ENCODE measurements at regions not wholly inside any gene's neighbourhood (a gene's known extent, or its start where the extent isn't known, plus 50 kb on each side); places are given as distances from the start of the nearest gene placed in this dataset.

DNA sequence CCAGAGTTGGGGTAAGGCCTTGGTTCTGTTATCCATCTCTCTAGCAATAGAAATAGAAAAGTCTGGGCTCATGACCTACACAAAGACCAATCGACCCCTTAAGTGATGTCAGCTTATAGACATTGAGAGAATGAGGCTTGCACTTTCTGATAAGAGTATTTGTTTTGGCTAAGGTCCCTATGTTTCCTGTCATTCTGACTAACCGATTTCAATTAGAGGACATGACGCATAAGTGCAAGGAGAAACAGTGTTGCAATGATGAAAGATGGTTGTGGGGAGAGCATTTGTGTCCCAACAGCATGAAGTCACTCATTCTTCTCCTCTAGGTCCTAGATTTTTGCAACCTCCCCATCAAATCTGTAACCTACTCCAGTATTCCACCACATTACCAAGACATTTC lies 255.1 kb downstream of the MAT2B start:
- POLR2A ChIA-PET: no interaction called here
- no peaks in the 10 kb centered on the region for H3K36me3 Mint-ChIP-seq (ENCODE audit: low read depth)
- H3K4me3 Mint-ChIP-seq: no peak overlapping the region
- TF ChIP-seq, protein P1, sequence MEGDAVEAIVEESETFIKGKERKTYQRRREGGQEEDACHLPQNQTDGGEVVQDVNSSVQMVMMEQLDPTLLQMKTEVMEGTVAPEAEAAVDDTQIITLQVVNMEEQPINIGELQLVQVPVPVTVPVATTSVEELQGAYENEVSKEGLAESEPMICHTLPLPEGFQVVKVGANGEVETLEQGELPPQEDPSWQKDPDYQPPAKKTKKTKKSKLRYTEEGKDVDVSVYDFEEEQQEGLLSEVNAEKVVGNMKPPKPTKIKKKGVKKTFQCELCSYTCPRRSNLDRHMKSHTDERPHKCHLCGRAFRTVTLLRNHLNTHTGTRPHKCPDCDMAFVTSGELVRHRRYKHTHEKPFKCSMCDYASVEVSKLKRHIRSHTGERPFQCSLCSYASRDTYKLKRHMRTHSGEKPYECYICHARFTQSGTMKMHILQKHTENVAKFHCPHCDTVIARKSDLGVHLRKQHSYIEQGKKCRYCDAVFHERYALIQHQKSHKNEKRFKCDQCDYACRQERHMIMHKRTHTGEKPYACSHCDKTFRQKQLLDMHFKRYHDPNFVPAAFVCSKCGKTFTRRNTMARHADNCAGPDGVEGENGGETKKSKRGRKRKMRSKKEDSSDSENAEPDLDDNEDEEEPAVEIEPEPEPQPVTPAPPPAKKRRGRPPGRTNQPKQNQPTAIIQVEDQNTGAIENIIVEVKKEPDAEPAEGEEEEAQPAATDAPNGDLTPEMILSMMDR (IDR thresholded peaks at IDR 0.05): no peak
- intact Hi-C loops (cut with micrococcal nuclease): no loop called here
- no peak for DNase-seq
- H3K4me1 Mint-ChIP-seq (ENCODE audit: low read depth): no peaks in the 10 kb centered on the region
- no peak overlapping the region for H3K27ac Mint-ChIP-seq
- no peaks in the 10 kb centered on the region for H3K27me3 Mint-ChIP-seq
- CTCF ChIA-PET: no interaction called here
- no peak for ATAC-seq
- no peaks in the 10 kb centered on the region for H3K9me3 Mint-ChIP-seq

DNA sequence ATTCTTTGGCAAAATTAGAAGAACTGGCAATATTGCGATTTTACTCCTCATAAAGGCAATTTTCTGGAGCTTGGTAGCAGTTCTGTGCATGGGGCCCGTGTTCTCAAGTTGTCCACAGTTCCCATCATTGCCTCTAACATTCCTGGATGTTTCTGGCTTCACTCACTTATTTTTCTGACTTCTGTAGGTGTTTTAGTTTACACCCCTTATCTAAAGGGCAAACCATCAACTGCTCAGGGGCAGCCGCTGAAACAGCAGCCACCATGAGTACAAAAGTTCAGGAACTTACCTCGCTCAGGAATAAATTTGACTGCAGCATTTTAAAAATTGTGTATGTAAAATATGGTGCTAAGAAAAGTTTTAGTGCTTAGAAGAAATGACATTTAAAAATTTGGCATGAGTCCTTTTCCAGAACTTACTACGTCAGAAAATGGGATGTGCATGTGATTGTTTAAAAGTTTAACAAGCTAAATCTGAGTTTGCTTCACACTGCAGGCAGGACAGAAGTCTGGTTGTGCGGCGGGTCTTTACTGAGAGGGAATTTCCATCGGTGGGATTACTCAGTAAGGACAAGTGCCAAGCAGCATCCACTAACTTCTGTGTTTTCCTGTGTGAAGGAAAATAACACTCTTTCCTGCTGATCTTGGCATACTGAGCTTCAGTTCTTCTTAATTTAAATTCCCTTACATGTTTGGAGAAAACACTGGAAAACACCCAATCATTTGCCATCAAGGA lies 261.7 kb downstream of the MAT2B start:
- Mint-ChIP-seq H3K27ac (no peak overlapping the region), H3K4me1 (ENCODE audit: low read depth) (no peaks in the 10 kb centered on the region), H3K9me3 (no peaks in the 10 kb centered on the region), H3K4me3 (no peak overlapping the region), H3K27me3 (no peaks in the 10 kb centered on the region), H3K36me3 (ENCODE audit: low read depth) (no peaks in the 10 kb centered on the region)
- ChIA-PET POLR2A (no interaction called here), CTCF (no interaction called here)
- intact Hi-C loops (cut with micrococcal nuclease): no loop called here
- DNase-seq: no peak
- TF ChIP-seq, protein P1 (IDR thresholded peaks at IDR 0.05): no peak
- ATAC-seq: no peak

DNA sequence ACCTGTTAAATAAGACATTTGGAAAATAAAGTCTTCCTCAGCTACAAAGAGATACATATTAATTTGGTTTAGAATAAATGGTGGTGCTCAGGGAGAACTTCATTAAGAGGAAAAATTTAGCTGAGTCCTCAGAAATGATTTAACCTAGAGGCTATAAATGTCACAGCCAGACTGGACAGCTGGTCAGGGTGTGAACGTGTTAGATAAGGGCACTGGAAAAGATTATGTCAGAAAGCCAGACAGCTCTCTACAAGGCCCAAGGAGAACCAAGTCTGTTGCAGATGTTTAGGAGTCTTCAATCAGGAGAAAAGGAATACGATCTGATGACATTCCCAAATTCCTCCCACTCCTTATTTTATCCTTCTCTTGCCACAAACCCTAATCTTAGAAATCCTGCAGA lies 265.2 kb downstream of the MAT2B start:
- Mint-ChIP-seq H3K4me1 (ENCODE audit: low read depth) (no peaks in the 10 kb centered on the region), H3K27me3 (no peaks in the 10 kb centered on the region), H3K9me3 (no peaks in the 10 kb centered on the region), H3K36me3 (ENCODE audit: low read depth) (no peaks in the 10 kb centered on the region), H3K27ac (no peak overlapping the region), H3K4me3 (no peak overlapping the region)
- DNase-seq (no peak), ATAC-seq (no peak)
- ChIA-PET CTCF (no interaction called here), POLR2A (no interaction called here)
- TF ChIP-seq, protein P1 (IDR thresholded peaks at IDR 0.05): no peak
- intact Hi-C loops (cut with micrococcal nuclease): no loop called here

DNA sequence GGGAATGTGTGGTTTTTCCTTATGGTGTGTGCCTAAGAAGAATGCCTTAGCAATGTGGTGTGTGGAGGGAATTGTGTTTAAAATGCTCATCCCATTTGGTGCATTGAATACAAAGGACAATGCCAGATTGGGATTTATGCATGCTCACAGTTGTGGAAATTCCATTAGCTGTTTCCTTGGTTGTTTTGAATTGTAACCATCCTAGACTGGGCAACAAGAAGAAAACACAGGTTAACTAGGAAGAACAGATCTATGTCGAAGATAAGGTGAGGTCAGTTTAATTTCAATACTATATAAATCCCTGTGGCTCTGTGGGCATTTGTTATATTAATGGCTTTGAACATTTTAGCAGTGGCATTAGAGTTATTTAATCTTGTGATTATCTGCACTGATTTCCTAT lies 266.8 kb downstream of the MAT2B start:
- CTCF ChIA-PET: no interaction called here
- Mint-ChIP-seq H3K36me3 (ENCODE audit: low read depth) (no peaks in the 10 kb centered on the region), H3K4me1 (ENCODE audit: low read depth) (no peaks in the 10 kb centered on the region), H3K4me3 (no peak overlapping the region), H3K27me3 (no peaks in the 10 kb centered on the region), H3K9me3 (no peaks in the 10 kb centered on the region), H3K27ac (no peak overlapping the region)
- DNase-seq (no peak), ATAC-seq (no peak)
- POLR2A ChIA-PET: no interaction called here
- intact Hi-C loops (cut with micrococcal nuclease): no loop called here
- TF ChIP-seq, protein P1 (IDR thresholded peaks at IDR 0.05): no peak

DNA sequence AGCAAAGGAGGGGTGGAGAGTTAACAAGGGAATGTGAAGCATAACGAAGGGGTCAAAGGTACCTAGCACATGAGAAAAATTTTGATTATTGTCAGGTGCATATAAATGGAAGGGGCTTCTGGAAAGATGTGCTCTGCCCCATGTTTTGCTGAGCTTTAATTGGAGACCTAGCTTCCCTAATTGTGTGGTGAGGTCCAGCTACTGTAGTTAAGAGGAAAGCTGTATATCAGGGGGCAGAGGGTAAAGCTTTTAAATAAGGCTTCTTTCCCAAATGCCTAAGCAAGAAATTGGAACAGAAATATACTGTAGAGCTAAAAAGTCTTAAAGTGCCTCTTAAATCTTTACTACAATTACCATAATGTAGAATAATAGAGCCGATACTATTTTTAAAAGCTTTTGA lies 267.2 kb downstream of the MAT2B start:
- H3K36me3 Mint-ChIP-seq (ENCODE audit: low read depth): no peaks in the 10 kb centered on the region
- CTCF ChIA-PET: no interaction called here
- H3K4me3 Mint-ChIP-seq: no peak overlapping the region
- no peaks in the 10 kb centered on the region for H3K27me3 Mint-ChIP-seq
- POLR2A ChIA-PET: no interaction called here
- no peak overlapping the region for H3K27ac Mint-ChIP-seq
- no peaks in the 10 kb centered on the region for H3K4me1 Mint-ChIP-seq (ENCODE audit: low read depth)
- ATAC-seq: no peak
- H3K9me3 Mint-ChIP-seq: no peaks in the 10 kb centered on the region
- intact Hi-C loops (cut with micrococcal nuclease): no loop called here
- DNase-seq: no peak
- TF ChIP-seq, protein P1 (IDR thresholded peaks at IDR 0.05): no peak

Data from activated CD8-positive, alpha-beta T cell treated with anti-CD3 and anti-CD28 coated beads for 36 hours (primary cell).